ENCODE measurements at regions not wholly inside any gene's neighbourhood (a gene's known extent, or its start where the extent isn't known, plus 50 kb on each side); places are given as distances from the start of the nearest gene placed in this dataset.

DNA sequence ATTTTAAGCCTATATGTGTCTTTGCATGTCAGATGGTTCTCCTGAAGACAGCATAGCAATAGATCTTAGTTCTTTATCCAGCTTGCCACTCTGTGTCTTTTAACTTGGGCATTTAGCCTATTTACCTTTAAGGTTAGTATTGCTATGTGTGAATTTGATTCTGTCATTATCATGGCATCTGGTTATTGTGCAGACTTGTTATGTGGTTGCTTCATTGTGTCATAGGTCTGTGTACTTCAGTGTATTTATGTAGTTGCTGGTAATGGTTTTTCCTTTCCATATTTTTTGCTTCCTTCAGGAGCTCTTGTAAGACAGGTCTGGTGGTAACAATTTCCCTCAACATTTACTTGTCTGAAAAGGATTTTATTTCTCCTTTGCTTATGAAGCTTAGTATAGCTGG is 1443.5 kb downstream of the FAM133A start:
- no peak for DNase-seq (ENCODE audit: low read depth)
- TF ChIP-seq, protein P1, sequence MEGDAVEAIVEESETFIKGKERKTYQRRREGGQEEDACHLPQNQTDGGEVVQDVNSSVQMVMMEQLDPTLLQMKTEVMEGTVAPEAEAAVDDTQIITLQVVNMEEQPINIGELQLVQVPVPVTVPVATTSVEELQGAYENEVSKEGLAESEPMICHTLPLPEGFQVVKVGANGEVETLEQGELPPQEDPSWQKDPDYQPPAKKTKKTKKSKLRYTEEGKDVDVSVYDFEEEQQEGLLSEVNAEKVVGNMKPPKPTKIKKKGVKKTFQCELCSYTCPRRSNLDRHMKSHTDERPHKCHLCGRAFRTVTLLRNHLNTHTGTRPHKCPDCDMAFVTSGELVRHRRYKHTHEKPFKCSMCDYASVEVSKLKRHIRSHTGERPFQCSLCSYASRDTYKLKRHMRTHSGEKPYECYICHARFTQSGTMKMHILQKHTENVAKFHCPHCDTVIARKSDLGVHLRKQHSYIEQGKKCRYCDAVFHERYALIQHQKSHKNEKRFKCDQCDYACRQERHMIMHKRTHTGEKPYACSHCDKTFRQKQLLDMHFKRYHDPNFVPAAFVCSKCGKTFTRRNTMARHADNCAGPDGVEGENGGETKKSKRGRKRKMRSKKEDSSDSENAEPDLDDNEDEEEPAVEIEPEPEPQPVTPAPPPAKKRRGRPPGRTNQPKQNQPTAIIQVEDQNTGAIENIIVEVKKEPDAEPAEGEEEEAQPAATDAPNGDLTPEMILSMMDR (IDR thresholded peaks at IDR 0.05; ENCODE audit: insufficient read depth, low read depth, low read length, missing control alignments) = no peak
- no peak overlapping the region for H3K4me3 ChIP-seq (ENCODE audit: low read depth, low read length)

DNA sequence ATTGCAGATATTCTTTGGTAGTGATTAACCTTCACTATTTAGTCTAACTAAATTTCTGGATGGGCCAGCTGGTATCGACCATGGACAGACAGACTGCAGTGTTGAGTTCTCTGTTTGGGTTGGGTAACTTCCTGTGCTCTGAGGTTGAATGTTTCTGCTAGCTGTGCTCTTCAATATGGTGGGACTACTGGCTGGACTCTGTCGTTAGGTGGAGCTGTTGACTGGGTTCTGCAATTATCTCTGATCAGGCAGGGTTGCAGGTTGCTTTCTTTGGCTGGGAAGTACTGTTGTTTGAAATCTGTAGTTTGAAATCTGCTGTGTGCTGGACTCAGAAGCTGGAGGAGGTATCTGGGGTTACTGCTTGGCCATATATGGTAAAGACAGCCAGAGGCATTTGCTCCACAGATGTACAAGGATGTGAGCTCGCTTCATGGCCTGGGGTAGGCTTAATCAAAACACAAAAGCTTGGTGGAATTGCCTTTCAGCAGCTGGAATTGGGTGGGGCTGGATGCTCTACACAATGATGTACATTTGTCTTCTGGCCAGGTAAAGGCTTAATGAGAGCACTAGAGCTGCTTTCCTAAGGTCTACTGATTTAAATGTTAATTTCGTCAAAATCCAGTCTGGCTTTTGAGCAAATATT is 1472.0 kb downstream of the FAM133A start:
- no peak overlapping the region for H3K4me3 ChIP-seq (ENCODE audit: low read depth, low read length)
- no peak for DNase-seq (ENCODE audit: low read depth)
- TF ChIP-seq, protein P1 (IDR thresholded peaks at IDR 0.05; ENCODE audit: insufficient read depth, low read depth, low read length, missing control alignments) = no peak

DNA sequence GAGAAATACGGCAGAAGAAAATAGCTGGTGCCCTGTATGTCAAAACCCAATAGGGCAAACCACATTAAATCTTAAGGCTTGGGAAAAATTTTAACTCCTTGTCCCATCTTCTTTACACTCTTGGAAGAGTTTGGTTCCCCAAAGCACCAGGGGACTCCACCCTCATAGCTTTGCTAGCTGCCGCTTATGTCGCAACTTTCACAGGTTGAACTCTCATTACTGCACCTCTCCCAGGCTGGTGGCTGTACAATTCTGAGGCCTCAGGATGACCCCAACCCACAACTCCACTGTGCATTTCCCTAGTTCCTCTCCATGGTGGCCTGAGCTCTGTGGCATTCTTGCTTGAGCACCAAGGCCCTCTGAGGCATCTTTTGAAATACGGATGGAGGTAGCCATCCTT is 1478.8 kb downstream of the FAM133A start:
- no peak for DNase-seq (ENCODE audit: low read depth)
- TF ChIP-seq, protein P1 (IDR thresholded peaks at IDR 0.05; ENCODE audit: insufficient read depth, low read depth, low read length, missing control alignments) = no peak

DNA sequence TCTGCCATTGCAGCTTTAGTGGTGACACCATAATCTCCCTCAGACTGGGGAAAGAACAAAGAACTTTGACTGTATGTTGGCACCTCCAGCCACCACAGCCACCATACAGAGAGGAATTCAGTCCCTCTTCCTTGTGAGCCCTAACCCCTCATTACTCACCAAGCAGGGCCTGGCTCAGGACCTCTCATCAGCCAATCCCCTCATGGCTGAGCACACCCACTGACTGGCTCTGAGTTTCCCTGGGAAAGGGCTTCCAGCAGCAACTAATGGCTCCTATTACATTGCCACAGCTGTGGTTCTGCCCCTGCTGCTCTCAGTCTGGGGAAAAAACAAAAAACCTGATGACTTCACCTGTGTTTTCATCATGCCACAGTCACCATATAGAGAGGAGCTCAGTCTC is 1482.6 kb downstream of the FAM133A start:
- no peak overlapping the region for H3K4me3 ChIP-seq (ENCODE audit: low read depth, low read length)
- DNase-seq (ENCODE audit: low read depth) = no peak
- TF ChIP-seq, protein P1 (IDR thresholded peaks at IDR 0.05; ENCODE audit: insufficient read depth, low read depth, low read length, missing control alignments) = no peak

More for the DNA sequence above, 1478.8 kb downstream of the FAM133A start:
- H3K4me3 ChIP-seq (ENCODE audit: low read depth, low read length) = no peak overlapping the region

Measured in GM12865 (cell line).